OCI-M2 (cell line): ENCODE measurements at regions not wholly inside any gene's neighbourhood (a gene's known extent, or its start where the extent isn't known, plus 50 kb on each side); places are given as distances from the start of the nearest gene placed in this dataset.

Experiments
- DNase-seq: peaks from one replicate; lab custom pipeline; 2025; ENCODE audit not compliant: unreplicated experiment; lab: John Stamatoyannopoulos, UW

DNA sequence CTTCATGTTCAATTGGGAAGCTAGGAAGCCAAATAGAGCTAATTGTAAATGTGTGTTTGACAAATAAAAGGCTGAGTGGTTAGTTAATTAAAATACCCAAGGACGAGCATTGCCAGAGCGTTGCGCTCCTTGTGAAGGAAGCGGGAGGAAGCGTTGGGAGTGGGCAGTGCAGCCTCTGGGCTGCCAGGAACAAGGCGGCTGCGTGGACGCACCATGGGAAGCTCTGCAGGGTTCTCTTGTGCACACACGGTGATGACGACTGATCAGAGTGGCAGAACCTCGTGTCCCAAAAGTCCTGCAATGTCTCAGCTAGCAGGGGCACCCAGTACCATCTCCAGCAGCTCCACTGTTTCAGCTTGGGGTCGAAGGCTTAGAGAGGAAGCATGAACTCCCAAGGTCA is 546.6 kb upstream of the TMEM132C start:
- DNase-seq: no peak

DNA sequence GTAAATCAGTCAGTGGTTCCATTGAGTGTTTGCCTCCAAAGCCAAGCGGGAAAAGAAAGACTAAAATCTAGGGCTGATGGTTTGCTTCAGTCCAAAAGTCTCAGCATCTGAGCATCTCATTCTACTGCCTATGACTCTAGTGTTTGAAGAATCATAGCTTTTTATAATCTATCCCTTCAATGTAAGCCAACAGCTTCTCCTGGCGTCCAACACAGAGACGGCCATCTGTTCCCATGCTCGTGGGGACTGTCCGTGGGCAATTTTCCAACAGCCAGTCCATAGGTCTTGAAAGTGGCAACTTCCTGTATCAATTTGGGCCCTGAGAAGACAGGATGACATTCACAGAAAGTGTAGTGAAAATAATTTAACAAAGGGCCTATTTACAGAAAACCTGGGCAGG is 544.4 kb upstream of the TMEM132C start:
- no peak for DNase-seq

DNA sequence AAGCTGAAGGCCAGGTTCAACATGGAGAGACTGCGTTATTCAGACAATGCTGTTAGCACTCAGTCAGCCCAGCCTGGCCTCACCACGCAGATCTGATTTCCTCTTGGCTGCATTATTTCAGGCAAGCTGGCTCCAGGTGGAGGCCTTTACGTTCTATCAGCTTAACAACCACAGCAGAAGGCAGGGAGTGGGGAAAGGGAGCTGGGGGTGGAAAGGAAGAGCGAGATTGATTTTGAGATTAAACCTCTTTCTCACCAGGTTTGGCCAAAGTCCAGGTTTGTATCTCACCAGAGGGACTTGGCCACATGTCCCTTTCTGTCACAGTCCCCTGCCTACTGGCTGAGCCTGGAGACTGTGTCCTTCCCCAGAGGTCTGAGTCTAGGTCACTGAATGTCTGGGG is 543.7 kb upstream of the TMEM132C start:
- no peak for DNase-seq

DNA sequence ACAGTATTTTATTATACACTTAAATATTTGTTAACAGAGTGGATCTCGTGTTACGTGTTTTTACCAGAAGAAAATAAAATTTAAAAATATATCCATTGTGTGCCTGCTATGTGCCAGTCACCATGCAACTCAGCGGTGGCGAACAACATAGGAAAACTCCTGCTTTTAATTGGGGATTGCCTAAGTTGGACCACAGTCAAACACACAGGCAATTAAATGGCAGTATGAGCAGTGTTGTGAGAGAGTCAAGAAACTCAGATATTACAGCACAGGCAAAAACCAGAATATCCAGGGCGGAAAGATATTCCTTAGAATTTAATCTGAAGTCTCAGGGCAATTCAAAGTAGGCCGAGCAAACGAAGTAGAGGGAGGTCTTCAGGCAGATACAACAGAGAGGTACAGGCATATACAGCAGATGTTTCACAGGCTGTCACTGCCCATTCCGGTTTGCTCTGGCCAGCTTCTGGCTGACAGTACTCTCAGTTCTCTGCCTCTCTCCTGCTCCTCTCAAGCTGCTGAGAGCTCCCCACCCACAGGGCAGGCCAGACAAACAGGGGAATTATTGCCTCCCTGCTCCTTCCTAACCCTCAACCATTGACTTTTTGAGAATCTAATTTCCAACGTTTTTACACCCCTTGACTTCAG is 540.2 kb upstream of the TMEM132C start:
- DNase-seq: no peak

DNA sequence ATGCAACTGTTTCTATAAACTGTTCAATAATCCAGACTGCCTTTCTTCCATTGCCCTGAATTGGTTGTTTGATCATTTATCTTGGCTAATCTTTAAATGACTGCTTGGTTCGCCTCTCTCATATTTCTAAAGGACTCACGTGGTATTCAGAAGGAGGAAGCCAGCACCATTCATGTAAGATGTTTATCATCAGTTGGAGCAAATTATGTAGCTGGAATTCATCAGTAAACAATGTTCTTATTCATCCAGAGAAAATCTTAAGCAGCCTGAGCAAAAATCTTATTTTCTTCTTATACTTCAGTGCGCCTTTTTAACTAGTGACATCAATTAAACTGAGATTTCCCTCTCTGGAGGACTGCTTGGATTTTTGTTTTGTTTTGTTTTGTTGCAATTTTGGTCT is 538.7 kb upstream of the TMEM132C start:
- no peak for DNase-seq

DNA sequence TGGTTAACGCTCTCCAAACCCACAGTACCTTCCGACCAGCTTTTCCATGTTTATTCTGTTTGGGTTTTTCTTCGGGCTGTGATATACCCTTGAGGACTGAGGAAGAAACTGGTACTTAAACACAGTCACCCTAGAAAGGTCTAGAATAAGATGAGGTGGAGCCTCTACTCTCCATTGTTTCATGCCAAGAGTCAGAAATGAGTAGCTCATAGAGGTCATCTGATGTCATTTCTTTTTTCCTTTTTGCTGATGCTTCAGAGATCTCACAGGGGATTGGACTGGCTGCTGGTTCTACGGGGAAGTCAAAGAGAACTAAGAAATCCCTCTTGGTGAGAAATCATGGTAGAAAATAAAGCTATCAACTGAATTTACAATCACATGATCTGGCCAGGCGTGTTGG is 538.2 kb upstream of the TMEM132C start:
- DNase-seq: no peak

DNA sequence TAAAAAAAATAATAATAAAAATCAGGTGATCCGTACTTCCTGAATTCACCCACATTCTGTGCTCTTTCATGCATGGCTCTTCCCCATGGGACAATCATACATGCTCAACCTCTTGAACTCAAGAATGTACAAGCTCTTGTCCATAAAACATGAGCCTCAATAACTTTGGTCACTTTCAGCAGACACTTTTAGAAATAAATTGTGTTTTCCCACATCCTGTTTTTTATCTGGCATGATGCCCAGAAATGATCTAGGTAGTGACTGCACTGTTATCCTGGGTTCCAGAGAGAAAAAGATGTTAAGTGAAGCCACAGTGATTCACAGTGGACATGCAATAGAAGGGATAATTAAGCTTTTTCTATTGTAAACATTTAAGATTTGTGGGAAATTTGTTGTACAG is 537.6 kb upstream of the TMEM132C start:
- DNase-seq: no peak

DNA sequence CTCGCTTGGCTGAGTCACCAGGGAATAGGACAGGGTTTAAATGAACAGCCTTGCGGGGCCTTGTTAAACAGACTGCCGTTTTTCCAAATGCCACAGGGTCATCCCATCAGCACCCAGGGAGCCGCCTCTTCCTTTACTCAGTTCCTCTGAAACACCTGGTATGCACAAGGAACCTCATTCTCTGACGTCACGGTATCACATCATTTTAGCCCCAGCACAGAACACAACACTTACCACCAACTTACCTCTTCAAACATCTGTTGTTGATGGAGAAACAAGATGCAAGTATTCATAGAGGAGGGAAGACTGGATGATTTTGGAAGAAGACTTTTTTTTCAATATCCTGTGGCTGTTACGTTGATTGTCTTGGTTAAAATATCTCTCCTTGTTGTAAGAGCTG is 535.3 kb upstream of the TMEM132C start:
- DNase-seq: no peak

DNA sequence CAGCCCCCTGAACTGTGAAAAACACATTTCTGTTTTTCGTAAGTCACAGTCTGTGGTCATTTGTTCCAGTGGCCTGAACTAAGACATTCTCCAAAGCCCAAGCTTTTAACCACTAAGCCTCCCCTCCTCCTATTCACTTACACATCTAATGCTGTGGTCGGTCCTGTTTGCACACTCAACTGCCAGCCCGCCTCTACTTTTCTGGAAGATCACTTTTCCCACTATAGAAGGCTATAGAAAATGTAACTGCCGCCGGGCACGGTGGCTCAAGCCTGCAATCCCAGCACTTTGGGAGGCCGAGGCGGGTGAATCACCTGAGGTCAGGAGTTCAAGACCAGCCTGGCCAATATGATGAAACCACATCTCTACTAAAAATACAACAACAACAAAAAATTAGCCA is 524.7 kb upstream of the TMEM132C start:
- no peak for DNase-seq

DNA sequence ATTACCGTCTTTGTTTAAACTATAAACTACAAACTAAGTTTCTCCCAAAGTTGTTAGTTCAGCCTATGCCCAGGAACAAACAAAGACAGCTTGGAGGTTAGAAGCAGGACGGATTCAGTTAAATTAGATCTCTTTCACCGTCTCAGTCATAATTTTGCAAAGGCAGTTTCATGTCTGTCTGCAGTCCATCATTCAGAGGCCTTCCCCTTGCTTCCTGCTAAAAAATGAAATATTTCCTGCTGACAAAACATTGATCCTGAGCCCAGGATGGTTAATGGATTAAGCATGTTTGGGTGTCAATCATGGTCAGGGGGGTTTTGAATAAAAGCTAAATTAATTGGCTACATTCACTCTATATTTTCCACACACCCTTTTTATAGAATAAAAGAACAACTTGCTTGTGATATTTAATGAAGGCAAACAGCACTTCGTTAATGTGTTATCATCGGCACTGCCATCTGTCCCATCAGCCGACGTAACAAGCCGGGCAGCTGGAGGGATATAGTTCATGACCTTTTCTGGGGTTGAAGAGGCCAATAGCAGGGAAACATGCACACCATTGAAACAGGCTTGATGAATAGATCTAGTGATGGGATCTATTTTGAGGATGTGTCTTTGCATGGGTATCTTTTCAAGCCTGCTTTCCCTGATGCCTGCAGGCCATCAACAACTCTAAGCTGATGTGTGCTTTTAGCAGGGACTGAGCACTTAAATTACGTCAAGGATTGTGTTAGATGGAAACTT is 521.3 kb upstream of the TMEM132C start:
- DNase-seq: no peak

DNA sequence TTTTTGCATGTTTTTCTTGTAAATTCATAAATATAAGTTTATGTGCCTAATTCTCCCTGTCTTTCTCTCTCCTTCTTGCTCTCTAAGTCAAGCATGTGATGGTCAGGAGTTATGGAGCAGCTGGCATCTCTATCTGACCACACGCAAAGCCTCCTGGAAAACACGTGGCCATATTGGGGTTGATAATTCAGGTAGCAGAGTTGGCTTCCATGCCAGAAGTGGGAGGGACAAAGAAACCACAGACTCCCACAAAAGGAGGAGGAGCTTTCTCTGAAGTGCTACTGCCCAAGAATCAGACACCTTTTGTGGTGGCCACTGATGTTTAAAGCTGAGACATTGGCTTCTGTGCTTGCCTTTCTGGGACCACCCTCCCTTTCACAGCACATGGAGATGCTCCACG is 517.6 kb upstream of the TMEM132C start:
- DNase-seq: no peak

DNA sequence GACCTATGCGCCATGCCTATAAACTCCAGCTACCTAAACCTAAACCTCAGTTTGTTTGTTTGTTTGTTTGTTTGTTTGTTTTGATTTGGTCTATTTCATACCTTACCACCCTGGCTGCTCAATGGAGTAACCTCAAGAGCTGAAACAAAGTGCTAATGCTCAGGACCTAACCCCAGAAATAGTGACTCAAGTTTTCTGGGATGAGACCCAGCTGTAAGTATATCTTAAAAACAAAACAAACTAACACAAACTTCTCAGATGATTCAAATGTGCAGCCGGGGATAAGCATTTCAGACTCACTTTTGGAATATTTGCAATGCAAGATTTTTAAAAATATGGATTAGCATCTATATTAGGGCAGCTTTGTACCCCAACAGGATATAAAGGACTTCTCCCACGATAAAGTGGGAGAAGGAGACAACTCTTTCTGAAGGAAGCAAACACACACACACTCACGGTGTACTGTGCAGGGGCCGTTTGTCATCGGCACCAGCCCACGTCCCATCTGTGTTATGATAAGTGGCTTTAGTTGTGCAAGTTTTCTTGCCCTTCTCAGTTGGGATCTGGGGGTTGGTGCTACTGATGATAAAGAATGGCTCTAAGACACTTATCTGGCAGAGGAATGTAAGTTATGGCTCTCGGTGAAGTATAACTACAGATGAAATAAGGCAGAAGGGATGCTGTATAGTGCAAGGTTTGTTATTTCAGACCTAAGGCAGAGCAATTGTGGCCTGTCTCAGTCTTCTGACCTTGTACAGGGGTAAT is 516.7 kb upstream of the TMEM132C start:
- no peak for DNase-seq

DNA sequence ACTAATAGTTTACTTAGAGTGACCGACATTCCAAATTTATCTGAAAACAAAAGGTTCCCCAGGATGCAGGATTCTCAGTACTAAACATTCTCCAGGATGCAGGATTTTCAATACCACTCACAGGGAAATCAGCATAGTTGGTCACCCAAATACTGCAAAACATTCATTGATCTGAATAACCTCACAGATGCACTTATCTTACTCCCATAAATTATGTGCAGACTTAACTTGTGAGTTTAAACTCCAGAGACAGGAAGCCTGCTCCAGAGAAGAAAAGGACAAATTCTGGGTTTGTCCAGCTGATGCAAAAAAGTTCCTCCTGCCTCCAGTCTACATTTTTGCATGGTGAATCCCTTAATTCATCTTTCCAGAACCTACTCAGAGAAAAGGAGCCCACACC is 514.2 kb upstream of the TMEM132C start:
- no peak for DNase-seq

DNA sequence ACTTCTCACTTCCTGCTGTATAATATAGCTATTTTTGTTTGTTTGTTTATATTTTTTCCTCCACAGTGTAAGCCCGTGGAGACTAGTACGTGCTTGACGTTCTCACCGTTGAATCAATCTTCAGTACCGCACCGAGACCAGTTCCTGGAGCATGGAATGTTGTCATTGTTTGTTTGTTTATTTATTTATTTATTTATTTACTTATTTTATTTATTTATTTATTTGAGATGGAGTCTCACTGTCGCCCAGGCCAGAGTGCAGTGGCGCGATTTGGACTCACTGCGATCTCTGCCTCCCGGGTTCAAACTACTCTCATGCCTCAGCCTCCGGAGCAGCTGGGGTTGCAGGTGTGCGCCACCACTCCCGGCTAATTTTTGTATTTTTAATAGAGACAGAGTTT is 506.6 kb upstream of the TMEM132C start:
- no peak for DNase-seq

DNA sequence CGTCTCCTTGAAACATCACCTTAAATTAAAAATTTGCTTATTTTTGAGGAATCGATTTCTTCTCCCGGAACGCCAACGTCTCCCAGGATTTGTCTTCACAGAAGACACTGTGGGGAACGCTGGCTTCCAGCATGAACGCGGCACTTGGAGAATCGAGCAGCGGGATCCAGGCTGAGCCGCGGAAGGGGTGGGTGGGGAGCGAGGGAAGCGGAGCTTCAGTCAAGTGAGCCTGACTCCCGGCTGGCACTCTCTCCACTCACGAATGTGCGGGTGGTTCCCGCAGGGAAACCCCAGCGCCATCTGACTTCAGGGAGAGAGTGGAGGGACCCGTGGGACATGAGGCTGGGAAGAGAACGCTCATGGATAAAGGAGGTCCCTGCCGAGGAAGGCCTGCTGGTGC is 506.0 kb upstream of the TMEM132C start:
- DNase-seq: no peak

DNA sequence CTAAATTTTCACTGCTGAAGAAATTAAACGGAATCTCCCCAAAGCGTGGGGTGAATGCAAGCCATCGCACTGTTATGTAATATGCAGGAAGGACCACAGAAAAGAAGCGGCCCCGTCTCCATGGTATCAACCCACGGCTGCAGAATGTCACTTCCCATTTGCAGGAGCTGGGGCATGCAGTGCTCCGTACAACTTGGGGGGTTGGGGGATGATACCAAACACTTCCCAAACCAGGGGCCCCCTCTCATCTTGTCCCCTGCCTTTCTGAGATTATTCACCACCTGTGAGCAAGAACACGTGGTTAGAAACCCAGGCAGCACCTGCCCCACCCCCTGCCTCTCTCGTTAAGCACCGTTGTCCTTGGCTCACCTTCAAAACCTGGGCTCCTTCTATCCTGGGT is 505.1 kb upstream of the TMEM132C start:
- no peak for DNase-seq

DNA sequence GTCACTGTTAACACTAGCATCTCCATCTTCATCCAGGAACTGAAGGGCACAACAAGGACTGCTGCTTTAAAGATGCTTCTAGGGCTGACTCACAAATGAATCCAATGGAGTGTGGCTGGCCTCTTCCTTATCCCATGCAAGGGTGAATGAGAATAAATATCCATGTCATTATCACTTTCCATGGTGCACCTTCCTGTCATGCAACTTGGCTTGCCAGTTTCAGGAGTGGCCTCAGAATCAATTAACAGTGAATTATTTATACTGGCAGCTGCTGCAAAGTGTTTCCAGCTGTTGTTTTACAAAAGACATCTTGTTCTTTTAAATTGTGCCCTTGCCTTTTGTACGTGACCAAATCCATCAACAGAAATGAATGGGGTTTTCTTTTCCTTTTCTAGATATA is 499.3 kb upstream of the TMEM132C start:
- DNase-seq: no peak

DNA sequence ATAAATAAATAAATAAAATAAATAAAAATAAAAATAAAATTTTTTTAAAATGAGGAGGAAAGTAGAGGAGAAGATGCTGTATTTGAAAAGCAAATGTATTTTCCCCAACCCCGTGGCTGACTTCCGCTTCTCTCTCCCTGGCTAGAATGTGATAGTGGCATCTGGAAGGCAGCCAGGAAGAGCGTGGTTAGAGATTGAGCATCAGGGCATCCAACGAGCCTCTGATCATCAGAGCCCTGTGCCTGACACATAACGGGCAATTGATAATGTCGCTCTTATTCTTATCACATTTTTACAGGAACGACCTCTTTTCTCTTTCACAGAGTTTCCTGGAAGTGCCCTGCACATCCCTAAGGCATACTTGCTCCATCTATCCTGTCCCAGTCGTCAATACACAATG is 496.9 kb upstream of the TMEM132C start:
- no peak for DNase-seq

DNA sequence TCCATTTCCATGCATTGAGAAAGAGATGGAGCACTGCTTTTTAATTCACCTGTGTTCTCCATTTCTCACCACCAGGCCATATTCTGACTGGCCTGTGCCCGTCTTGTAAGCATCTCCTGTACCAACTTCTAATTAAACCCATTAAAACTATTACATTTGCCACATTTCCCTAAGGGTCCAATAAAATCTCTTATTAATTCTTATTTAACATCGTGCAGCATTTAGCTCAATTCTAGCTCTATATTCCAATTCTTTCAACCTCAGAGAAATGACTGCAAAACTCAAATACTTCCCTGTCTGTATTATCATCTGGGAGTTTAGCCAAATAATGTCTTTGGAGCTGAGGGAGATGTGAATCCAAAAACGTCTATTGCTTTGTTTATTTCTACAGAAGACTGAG is 495.4 kb upstream of the TMEM132C start:
- no peak for DNase-seq

DNA sequence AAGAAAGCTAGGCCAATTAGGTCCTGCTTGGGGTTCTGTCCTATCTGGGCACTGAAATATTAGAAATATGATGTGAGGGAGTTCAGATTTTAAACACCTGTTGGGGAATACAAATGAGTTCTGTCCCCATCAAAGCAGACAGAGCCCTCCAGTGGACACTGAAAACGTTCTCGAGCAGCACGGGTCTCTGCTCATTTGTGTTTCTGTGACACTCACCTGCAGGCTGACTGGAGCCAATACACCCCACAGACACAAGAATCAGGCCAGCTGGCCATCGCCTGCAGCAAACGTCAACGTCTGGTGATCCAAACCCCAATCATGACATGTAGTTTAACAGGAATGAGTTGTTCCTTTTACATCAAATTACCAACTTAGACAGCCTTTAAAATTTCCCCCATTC is 493.4 kb upstream of the TMEM132C start:
- DNase-seq: no peak

DNA sequence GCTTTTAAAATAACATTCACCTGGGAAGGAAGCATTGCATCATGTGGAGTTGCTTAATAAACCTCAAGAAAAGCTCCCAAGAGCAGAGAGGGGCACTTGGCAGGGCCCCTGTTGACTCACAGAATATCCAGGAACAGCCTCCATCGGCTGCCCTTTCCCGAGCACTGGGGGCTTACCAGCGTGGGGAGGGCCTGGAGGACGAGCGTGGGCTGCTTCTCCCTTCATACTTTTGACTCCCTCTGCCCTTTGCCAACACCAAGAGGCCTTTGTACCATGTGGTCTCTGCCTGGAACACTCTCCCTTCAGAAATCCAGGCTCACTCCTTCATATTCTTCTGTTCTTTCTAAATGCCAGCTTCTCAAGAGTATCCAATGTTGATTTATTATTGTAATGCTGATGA is 492.1 kb upstream of the TMEM132C start:
- no peak for DNase-seq

DNA sequence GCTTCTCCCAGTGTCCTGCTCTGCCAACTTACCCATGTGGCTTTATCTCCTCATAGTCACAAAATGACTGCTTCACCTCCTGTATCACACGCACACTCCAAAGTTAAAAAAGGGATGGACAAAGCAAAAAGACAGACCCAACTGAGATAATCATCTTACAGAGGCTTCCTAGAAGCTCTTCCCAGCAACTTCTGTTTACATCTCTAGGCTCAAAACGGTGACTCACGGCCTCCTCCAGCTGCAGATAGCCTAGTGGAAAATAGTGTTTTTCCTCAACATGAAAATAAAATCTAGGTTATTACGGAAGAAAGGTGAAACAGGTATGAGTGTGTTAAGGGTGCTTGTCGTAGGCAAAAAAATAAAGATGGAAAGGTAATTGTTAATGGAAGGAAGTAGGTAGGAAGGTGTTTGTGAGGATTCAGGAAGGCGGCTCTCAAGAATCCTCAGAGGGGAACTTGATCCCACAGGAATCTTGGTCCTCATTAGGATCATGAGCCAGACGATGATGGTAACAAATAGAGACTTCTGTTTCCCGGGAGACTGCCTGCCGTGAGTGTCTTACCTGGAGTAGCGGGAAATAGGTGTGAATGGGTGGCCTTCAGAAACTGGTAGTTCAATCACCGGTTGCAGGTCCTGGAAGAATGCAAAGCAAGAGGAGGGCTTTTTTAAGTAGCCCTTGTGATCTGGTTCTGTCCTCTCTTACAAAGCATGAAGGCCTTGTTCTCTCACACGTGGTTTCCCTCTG is 487.5 kb upstream of the TMEM132C start:
- DNase-seq: no peak
